Stimulated activated CD4-positive, alpha-beta T cell treated with anti-CD3 and anti-CD28 coated beads, Interleukin-12 subunit alpha, Interleukin-12 subunit beta, amount 100 ng/mL, for 24 hours (primary cell): ENCODE measurements at regions not wholly inside any gene's neighbourhood (a gene's known extent, or its start where the extent isn't known, plus 50 kb on each side); places are given as distances from the start of the nearest gene placed in this dataset.

ENCODE experiments used
- DNase-seq, 2 experiments: peaks; one replicate each; pipeline ENCODE4 v3.0.0-alpha.2; 2020; ENCODE audit warnings: low read depth in 2 of 2

DNA sequence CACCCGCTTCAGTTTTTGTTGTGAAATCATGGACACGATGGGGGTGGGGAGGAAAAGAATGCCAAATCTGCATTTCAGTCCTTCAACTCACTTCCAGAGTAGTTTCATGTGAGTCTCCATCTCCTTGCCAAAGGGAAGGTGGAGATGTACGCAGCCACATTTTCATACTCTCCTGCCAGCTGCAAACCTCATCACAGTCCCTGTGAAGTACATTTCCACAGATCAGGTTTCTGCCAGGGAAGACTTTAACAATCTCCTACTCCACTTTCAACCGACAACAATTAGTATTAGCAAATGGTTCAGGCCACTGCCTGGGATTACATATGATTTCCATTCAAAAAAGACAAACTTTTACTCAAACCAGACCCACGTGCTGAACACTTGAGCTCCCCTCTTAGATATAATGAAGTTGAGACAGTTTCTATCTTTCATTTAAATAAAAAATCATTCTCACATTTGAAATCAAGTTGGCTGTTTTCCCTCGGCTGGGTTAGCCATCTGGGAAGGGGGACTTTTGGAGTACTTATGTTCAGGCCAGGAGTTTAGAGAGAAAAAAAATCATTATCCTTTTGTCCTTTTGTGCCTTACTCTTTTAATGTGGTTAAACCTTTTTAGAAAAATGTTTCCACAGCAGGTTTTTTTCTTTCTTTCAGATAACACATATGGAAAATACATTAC is 51.0 kb upstream of the CEP162 start:
- DNase-seq = no peak
